ENCODE measurements at regions not wholly inside any gene's neighbourhood (a gene's known extent, or its start where the extent isn't known, plus 50 kb on each side); places are given as distances from the start of the nearest gene placed in this dataset.
"Not testable (repeated sequence)": the region's sequence is repeated elsewhere in the genome, so short reads cannot be mapped to it uniquely, and the experiment has no call there.

DNA sequence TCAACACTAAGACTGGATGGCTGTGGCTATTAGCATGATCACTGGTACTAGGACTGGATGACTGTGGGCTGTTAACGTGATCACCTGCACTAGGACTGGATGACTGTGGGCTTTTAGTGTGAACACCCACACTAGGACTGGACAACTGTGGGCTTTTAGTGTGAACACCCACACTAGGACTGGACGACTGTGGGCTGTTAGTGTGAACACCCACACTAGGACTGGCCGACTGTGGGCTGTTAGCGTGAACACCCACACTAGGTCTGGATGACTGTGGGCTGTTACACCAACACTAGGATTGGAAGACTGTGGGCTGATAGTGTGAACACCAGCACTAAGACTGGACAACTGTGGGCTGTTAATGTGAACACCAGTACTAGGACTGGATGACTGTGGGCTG lies 329.2 kb downstream of the OSTF1 start:
- no peak for DNase-seq

GRCh38 chr9:75418518-75418917 lies 330.2 kb downstream of the OSTF1 start:
- DNase-seq = no peak

- DNase-seq = no peak
These were observed 334.7 kb downstream of the OSTF1 start for GRCh38 chr9:75422944-75423522.

- no peak for DNase-seq
These were observed 341.5 kb downstream of the OSTF1 start for GRCh38 chr9:75429531-75430475.

GRCh38 chr9:75431375-75431774 lies 343.1 kb downstream of the OSTF1 start:
- DNase-seq = no peak

DNA sequence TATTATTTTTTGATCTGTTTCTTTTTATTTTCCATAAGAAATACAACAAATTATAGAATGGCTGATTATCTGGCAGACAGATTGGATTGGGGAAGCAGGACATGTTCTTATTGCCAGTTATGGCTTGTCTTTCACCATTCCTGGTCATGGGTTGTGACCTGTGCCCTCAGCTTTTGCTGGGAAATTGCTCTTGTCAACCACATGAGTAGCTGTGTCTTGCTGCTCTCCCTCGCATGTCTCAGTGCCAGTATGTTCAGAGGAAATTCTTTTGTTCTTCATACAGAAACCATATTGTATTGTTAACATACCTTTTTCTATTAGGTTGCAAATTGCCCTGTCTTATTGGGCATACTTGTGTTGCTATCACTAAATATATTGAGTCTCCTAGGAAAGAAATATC lies 344.1 kb downstream of the OSTF1 start:
- no peak for DNase-seq

- DNase-seq = no peak
These were observed 344.6 kb downstream of the OSTF1 start for GRCh38 chr9:75432888-75433287.

DNA sequence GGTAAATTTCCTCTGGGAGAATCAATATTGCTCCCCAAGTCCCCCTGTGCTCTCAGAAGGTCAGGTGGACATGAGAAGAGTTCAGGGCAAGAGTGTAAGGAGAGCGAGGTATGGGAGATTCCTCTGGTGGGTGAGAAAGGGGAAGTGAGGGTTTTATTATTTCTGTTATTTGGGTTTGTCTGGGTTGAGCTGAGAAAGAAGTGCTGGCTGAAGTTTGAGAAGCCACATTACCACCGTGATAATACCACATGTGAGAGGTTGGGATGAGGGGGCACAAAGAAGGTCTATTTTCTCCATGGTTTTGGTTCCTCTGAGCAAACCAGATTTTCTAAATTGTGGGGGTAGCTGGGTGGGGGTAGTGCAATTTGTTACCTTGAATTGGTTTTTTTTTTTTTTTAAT lies 350.4 kb downstream of the OSTF1 start:
- no peak for DNase-seq

DNA sequence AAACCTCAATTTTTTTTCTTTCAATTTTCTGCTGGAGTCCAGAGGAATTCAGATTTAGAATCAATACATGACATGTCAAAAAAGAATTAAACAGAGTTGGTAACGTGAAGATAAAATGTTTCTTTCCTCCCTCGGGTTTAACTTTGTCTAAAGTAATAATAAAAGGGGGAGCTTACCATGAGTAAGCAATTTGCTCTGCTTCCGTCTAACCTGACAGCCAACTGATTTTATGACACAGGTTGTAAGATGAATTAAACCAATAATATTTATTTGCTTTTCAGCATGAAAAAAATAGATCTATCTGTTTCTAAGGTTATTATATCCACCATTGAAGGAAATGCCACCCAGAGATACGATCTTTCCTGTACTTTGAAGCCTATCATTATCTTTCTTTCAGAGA lies 352.6 kb downstream of the OSTF1 start:
- no peak for DNase-seq

- DNase-seq = no peak
These were observed 356.8 kb downstream of the OSTF1 start for GRCh38 chr9:75445144-75445543.

GRCh38 chr9:75447281-75447680 lies 359.0 kb downstream of the OSTF1 start:
- no peak for DNase-seq

DNA sequence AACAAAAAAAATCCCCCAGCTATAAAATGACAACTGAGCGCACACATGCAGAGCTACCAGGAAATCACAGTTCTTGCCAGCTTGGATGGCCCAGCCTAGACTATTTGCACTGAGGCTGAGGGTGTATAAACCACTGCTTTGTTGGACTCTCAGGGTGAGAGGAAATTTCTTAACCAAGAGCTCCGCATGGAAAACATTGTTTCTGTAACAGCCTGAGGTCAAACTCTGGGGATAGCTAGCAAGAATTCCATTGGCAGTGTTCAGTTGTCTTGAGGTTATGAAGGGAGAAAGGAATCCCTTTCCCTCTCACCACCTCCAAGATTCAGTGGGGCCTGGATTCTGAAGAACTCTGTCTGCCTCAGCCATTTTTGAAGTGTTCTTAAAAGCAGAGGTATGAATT lies 360.0 kb downstream of the OSTF1 start:
- no peak for DNase-seq

DNA sequence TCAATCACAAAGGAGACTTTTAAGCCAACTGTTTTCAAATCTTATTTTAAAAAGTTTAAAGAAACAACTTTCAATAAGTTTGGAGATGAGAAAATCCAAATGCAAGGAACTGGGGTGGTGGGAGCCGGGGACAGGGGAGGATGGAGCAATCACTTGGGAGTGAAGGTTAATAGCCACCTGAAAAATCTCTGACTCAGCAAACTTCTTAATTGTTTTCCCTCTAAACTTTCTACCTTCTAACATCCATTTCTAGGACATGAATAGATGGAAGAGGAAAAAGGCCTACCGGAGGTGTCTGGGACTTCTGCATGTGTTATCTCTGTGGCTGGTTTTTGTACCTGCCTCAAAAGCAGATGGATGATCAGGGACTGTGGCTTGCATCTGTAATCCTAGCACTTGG lies 360.6 kb downstream of the OSTF1 start:
- DNase-seq = no peak

DNA sequence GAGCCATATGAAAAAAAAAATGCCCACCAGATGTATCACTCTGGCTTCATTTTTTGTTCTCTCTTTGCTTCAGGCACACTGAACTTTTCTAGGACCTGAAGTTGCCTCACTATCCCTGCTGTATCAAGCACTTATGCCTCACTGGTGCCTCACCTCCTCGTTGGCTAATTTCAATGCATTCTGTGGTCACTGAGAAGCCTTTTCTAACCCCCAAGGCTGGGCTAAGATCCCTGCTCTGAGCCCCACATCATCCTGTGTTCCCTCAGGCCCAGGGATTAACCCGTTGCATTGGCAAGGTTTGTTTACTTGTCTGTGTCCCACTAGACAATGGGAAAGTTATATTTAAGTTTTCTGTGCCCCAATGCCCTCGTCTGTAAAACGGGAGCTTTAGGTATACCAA lies 362.7 kb downstream of the OSTF1 start:
- no peak for DNase-seq

GRCh38 chr9:75451505-75451904 lies 363.2 kb downstream of the OSTF1 start:
- DNase-seq = no peak

DNA sequence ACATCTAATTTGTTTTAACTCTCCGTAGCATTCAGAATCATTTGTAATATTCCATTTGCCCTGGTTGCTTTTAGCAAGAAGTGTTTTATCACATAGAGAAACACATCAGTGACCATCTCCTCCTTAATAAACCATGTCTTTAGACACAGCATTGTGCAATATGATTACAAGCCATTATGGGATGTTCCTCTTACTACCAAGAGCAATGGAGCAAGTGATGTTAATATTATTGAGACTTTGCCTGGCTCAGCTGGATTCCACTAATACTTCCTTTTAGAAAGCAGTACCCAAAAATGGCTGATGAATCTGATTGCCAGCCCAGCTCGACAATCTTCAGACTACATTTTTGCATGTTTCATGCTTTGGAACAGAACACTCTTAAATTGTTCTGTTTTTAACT lies 364.2 kb downstream of the OSTF1 start:
- peak in 1 of 2 donors; percentile 2 for DNase-seq

DNA sequence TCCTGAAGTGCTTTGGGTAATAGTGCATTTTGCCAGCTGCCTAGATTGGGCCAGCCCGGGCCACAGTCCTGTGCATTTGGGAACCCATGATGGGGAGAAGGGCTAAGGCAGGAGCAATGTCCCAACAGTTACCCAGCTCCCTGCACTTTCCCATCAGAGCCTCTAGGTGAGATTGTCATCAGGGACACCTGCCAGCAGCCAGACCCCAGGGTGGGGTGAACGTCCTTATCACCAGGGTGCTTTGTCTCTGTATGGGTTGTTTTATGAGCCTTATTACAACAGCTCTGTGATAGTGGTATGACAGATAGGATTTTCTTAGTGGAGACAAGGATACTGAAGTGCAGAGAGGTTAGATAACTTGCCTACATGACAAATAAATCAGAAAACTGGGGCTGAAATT lies 365.7 kb downstream of the OSTF1 start:
- no peak for DNase-seq

DNA sequence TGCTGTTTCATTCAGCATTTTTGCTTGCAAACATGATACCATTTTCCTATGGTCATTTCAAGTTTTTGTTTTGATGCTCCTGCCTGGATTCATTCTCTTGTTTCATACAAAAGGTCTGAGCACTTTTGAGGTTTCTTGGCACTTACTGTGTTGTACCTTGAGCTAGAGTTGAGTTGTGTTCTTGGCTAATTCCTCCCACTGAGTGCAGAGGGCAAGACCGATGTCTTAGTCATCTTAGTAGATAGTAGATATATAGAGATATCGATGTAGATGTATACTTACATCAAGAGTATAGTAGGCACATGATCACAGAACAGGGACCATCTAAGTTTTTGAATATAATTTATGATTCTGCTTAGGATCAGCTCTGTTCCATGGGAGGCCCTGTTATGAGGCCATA lies 366.6 kb downstream of the OSTF1 start:
- no peak for DNase-seq

GRCh38 chr9:75455444-75455921 lies 367.2 kb downstream of the OSTF1 start:
- DNase-seq = peak; percentile 54 to 63

GRCh38 chr9:75456698-75457097 lies 368.4 kb downstream of the OSTF1 start:
- no peak for DNase-seq

DNA sequence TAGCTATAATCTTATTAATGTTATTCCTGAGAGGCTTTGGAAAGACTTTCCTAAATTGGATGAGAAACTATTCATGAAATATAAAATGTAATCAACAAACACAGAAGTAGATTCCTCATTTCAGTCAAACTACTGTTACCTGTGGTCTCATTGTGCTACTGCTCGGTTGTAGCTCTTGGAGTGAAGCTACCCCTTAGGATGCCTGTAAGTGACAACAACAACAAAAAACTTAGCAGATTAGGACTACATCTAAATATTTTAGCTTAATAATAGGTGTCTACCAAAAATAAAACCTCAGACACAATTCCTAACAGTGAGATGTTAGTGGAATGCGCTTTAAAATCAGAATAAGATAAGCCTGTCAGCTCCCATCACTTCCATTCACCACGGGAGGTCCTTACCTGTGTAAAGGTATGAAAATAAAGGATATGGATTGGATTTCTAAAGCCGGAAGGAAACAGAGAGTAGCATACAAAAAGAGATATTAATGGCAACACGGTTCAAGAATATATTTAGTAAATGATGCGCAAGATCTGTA lies 369.2 kb downstream of the OSTF1 start:
- DNase-seq = no peak

- not testable (repeated sequence) for DNase-seq
These were observed 371.0 kb downstream of the OSTF1 start for GRCh38 chr9:75459311-75459710.

- DNase-seq = no peak
These were observed 372.9 kb downstream of the OSTF1 start for GRCh38 chr9:75461183-75461582.

DNA sequence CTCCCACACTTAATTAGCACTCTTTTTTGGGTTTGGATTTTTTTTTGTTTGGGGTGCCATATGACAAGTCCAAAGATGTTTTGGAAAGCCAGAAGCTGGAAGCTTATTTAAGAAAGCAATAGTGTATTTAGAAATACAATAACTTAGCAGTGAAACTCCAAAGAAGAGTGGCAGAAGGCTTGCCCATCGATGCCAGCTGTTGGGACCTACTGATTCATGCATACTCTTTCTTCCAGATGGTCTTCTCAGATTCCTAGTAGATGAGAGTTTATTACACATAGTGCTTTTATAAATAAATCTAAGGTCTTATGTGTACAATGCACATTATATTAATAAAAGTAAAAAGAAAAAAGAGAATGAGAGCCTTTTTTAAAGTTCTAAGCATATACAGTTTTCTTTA lies 374.6 kb downstream of the OSTF1 start:
- no peak for DNase-seq

Data from inflammatory macrophage treated with lipopolysaccharide for 1 hour (primary cell).